ENCODE measurements at regions not wholly inside any gene's neighbourhood (a gene's known extent, or its start where the extent isn't known, plus 50 kb on each side); places are given as distances from the start of the nearest gene placed in this dataset.

GRCh38 chr5:164540174-164540573 is 1034.8 kb downstream of the MAT2B start:
- TF ChIP-seq POLR2A (IDR thresholded peaks at IDR 0.05) = no peak
- TF ChIP-seq CTCF (IDR thresholded peaks at IDR 0.05) = no peak
- Histone ChIP-seq H3K4me1 (replicated peaks in 1 of 2) (no peaks in the 10 kb centered on the region), H3K9me3 (replicated peaks in 1 of 3) (no peaks in the 10 kb centered on the region), H3K27ac (no peak overlapping the region), H3K36me3 (replicated peaks in 1 of 2) (no peaks in the 10 kb centered on the region), H3K4me3 (no peak overlapping the region), H3K27me3 (no peaks in the 10 kb centered on the region)
- 51 to 67% (median 63%) methylated on average over 2 of the region's 2 CpGs for WGBS, 4 donors
- DNase-seq = no peak
- intact Hi-C loops (cut with DNase I) = no loop called here

GRCh38 chr5:164545507-164545906 is 1040.1 kb downstream of the MAT2B start:
- intact Hi-C loops (cut with DNase I) = no loop called here
- Histone ChIP-seq H3K36me3 (replicated peaks in 1 of 2) (no peaks in the 10 kb centered on the region), H3K4me3 (no peak overlapping the region), H3K27ac (no peak overlapping the region), H3K27me3 (no peaks in the 10 kb centered on the region), H3K4me1 (replicated peaks in 1 of 2) (no peaks in the 10 kb centered on the region), H3K9me3 (replicated peaks in 1 of 3) (no peaks in the 10 kb centered on the region)
- 80 to 93% (median 82%) methylated on average over 6 of the region's 6 CpGs for WGBS, 4 donors
- DNase-seq = no peak
- no peak for TF ChIP-seq POLR2A (IDR thresholded peaks at IDR 0.05)
- TF ChIP-seq CTCF (IDR thresholded peaks at IDR 0.05) = no peak

- no peak for DNase-seq
- Histone ChIP-seq H3K27me3 (no peaks in the 10 kb centered on the region), H3K4me1 (replicated peaks in 1 of 2) (no peaks in the 10 kb centered on the region), H3K27ac (no peak overlapping the region), H3K9me3 (replicated peaks in 1 of 3) (no peaks in the 10 kb centered on the region), H3K4me3 (no peak overlapping the region), H3K36me3 (replicated peaks in 1 of 2) (no peaks in the 10 kb centered on the region)
- TF ChIP-seq POLR2A (IDR thresholded peaks at IDR 0.05) (no peak), CTCF (IDR thresholded peaks at IDR 0.05) (no peak)
- WGBS, 4 donors = 47 to 67% (median 53%) methylated on average over 3 of the region's 3 CpGs
- intact Hi-C loops (cut with DNase I) = no loop called here
Measured at GRCh38 chr5:164553851-164554250, 1048.4 kb downstream of the MAT2B start.

DNA sequence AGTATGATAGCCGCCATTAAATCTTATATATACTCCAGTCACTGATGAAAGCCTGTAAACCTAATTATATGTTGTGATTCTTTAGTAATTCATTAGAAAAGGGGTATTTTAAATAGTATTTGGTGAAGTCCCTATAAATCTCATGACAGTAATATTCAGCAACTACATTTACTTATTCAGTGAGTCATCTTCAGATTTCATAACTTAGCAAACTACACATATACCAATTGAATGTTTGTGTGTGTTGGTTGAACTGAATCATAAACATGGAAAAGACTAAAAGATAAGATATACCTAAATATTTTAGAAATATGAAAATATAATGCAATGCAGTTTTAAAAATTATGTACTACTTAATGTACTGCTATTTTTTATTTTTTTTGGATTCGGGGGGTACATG is 1050.4 kb downstream of the MAT2B start:
- intact Hi-C loops (cut with DNase I) = no loop called here
- WGBS, 4 donors = 76 to 86% (median 82%) methylated on average over 2 of the region's 2 CpGs
- Histone ChIP-seq H3K4me1 (replicated peaks in 1 of 2) (no peaks in the 10 kb centered on the region), H3K9me3 (replicated peaks in 1 of 3) (no peaks in the 10 kb centered on the region), H3K27ac (no peak overlapping the region), H3K27me3 (no peaks in the 10 kb centered on the region), H3K4me3 (no peak overlapping the region), H3K36me3 (replicated peaks in 1 of 2) (no peaks in the 10 kb centered on the region)
- DNase-seq = no peak
- TF ChIP-seq CTCF (IDR thresholded peaks at IDR 0.05) (no peak), POLR2A (IDR thresholded peaks at IDR 0.05) (no peak)
